ENCODE measurements at regions not wholly inside any gene's neighbourhood (a gene's known extent, or its start where the extent isn't known, plus 50 kb on each side); places are given as distances from the start of the nearest gene placed in this dataset.
"Not testable (repeated sequence)": the region's sequence is repeated elsewhere in the genome, so short reads cannot be mapped to it uniquely, and the experiment has no call there.

DNA sequence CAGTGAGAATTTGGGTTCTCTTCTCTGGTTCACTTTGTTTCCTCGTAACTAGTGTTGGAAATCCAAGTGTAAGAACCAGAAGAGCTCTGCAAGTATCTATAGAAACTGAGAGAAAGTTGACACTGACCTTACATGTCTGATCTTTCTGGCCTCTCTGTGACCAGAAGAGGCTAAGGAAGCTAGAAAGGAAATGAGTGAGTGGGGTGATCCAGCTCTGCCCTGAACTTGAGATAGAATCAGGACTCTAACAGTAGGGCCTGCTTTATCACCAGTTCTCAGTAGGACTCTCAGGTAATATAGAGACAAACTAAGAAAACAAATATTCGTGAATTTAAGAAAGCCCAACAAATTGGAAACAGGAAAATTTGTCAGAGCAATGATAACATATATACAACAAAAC lies 441.2 kb upstream of the ZNF804A start:
- 43 to 44% methylated on average over 2 of the region's 2 CpGs for WGBS, 2 experiments (ENCODE audit: low coverage in 1 of 2, low lambda C conversion rate in 2 of 2, missing lambda C conversion rate in 2 of 2)

DNA sequence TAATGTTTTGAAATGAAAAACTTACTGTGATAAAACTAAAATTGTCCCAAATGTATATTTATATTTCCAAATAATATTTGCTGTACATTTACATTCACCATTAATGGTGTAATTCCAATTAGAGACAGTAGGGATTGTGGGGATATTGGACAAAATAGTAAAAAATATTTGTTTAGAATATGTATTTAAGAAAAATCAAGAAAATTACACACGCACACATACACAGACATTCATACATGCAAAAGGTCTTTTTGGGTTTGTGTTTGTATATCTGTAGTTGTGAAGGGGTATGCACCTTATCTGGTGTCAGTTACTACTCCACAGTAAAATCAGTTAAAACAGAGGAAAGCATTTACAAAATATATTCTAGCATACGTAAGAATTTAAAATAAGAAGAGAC lies 435.9 kb upstream of the ZNF804A start:
- no peaks in the 10 kb centered on the region for H3F3A ChIP-seq (ENCODE audit: insufficient read depth)
- H3K36me3 ChIP-seq (ENCODE audit: low read depth): no peaks in the 10 kb centered on the region
- WGBS, 2 experiments (ENCODE audit: low coverage in 1 of 2, low lambda C conversion rate in 2 of 2, missing lambda C conversion rate in 2 of 2): 19 to 30% methylated on average over 2 of the region's 2 CpGs
- H3K4me3 ChIP-seq: no peak overlapping the region
- H4K20me1 ChIP-seq (ENCODE audit: insufficient read depth): no peaks in the 10 kb centered on the region
- in situ Hi-C loops (cut with MboI): no loop called here
- no peaks in the 10 kb centered on the region for H3K9me2 ChIP-seq (ENCODE audit: insufficient read depth)
- no peak overlapping the region for H3K9ac ChIP-seq
- DNase-seq: no peak
- no peak overlapping the region for H3K27ac ChIP-seq
- TF ChIP-seq EZH2phosphoT487 (IDR thresholded peaks at IDR 0.05; ENCODE audit: insufficient read depth, low read depth): no peak
- no peak for TF ChIP-seq EZH2 (IDR thresholded peaks at IDR 0.05; ENCODE audit: insufficient read depth, poor library complexity, severe bottlenecking)
- no peaks in the 10 kb centered on the region for H3K9me3 ChIP-seq (ENCODE audit: low read depth)
- H3K4me2 ChIP-seq (ENCODE audit: unreplicated experiment): no peak overlapping the region
- H3K4me1 ChIP-seq (ENCODE audit: insufficient read depth): no peaks in the 10 kb centered on the region
- H2AFZ ChIP-seq: no peak overlapping the region
- H3K27me3 ChIP-seq (replicated peaks; ENCODE audit: insufficient read depth): no peaks in the 10 kb centered on the region
- no peaks in the 10 kb centered on the region for H3K79me2 ChIP-seq (ENCODE audit: insufficient read depth)

More for the DNA sequence above, 441.2 kb upstream of the ZNF804A start:
- H3K4me1 ChIP-seq (ENCODE audit: insufficient read depth): 0 out of 2 replicates have a peak, but pooled peaks cover 4% of the 10 kb centered on the region
- H3K36me3 ChIP-seq (ENCODE audit: low read depth): no peaks in the 10 kb centered on the region
- no peak overlapping the region for H3K27ac ChIP-seq
- DNase-seq: no peak
- no peaks in the 10 kb centered on the region for H3K79me2 ChIP-seq (ENCODE audit: insufficient read depth)
- no peaks in the 10 kb centered on the region for H3K9me3 ChIP-seq (ENCODE audit: low read depth)
- no peak overlapping the region for H3K4me2 ChIP-seq (ENCODE audit: unreplicated experiment)
- no peaks in the 10 kb centered on the region for H4K20me1 ChIP-seq (ENCODE audit: insufficient read depth)
- no peak overlapping the region for H2AFZ ChIP-seq
- no peaks in the 10 kb centered on the region for H3K9me2 ChIP-seq (ENCODE audit: insufficient read depth)
- H3F3A ChIP-seq (ENCODE audit: insufficient read depth): no peaks in the 10 kb centered on the region
- no peaks in the 10 kb centered on the region for H3K27me3 ChIP-seq (replicated peaks; ENCODE audit: insufficient read depth)
- in situ Hi-C loops (cut with MboI): no loop called here
- H3K9ac ChIP-seq: no peak overlapping the region
- no peak overlapping the region for H3K4me3 ChIP-seq
- TF ChIP-seq EZH2phosphoT487 (IDR thresholded peaks at IDR 0.05; ENCODE audit: insufficient read depth, low read depth) (no peak), EZH2 (IDR thresholded peaks at IDR 0.05; ENCODE audit: insufficient read depth, poor library complexity, severe bottlenecking) (no peak)

GRCh38 chr2:184168823-184169222 lies 429.5 kb upstream of the ZNF804A start:
- H3K27me3 ChIP-seq (replicated peaks; ENCODE audit: insufficient read depth); H3K4me1 ChIP-seq (ENCODE audit: insufficient read depth); H2AFZ ChIP-seq; H3K9me2 ChIP-seq (ENCODE audit: insufficient read depth); H3K79me2 ChIP-seq (ENCODE audit: insufficient read depth); DNase-seq; H3K4me2 ChIP-seq (ENCODE audit: unreplicated experiment); H3F3A ChIP-seq (ENCODE audit: insufficient read depth); H3K9me3 ChIP-seq (ENCODE audit: low read depth); H3K4me3 ChIP-seq; H3K9ac ChIP-seq; in situ Hi-C loops (cut with MboI); H3K27ac ChIP-seq; H3K36me3 ChIP-seq (ENCODE audit: low read depth); H4K20me1 ChIP-seq (ENCODE audit: insufficient read depth): not testable (repeated sequence)
- 45 to 46% methylated on average over 5 of the region's 5 CpGs for WGBS, 2 experiments (ENCODE audit: low coverage in 1 of 2, low lambda C conversion rate in 2 of 2, missing lambda C conversion rate in 2 of 2)

DNA sequence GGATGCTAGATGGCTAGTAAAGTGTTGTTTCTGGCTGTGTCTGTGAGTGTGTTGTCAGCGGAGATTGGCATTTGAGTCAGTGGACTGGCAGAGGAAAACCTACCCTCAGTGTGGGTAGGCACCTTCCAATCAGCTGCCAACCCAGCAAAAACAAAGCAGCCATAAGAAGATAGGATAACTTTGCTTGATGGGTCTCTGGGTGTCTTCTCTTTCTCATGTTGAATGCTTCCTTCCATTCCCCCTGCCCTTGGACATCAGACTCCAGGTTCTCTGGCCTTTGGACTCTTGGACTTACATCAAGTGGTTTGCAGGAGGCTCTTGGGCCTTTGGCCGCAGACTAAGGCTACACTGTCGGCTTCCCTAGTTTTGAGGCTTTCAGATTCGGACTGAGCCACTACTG lies 429.0 kb upstream of the ZNF804A start:
- Histone ChIP-seq H3K4me1 (ENCODE audit: insufficient read depth) (no peaks in the 10 kb centered on the region), H3K4me2 (ENCODE audit: unreplicated experiment) (no peak overlapping the region), H3K27ac (no peak overlapping the region), H3K36me3 (ENCODE audit: low read depth) (no peaks in the 10 kb centered on the region), H2AFZ (no peak overlapping the region), H3K9me2 (ENCODE audit: insufficient read depth) (no peaks in the 10 kb centered on the region), H3K79me2 (ENCODE audit: insufficient read depth) (no peaks in the 10 kb centered on the region), H3K27me3 (replicated peaks; ENCODE audit: insufficient read depth) (no peaks in the 10 kb centered on the region), H3F3A (ENCODE audit: insufficient read depth) (no peaks in the 10 kb centered on the region), H3K9ac (no peak overlapping the region), H3K4me3 (no peak overlapping the region), H3K9me3 (ENCODE audit: low read depth) (no peaks in the 10 kb centered on the region), H4K20me1 (ENCODE audit: insufficient read depth) (no peaks in the 10 kb centered on the region)
- in situ Hi-C loops (cut with MboI): no loop called here
- no peak for DNase-seq
- TF ChIP-seq EZH2phosphoT487 (IDR thresholded peaks at IDR 0.05; ENCODE audit: insufficient read depth, low read depth) (no peak), EZH2 (IDR thresholded peaks at IDR 0.05; ENCODE audit: insufficient read depth, poor library complexity, severe bottlenecking) (no peak)
- 21 to 32% methylated on average over 4 of the region's 4 CpGs for WGBS, 2 experiments (ENCODE audit: low coverage in 1 of 2, low lambda C conversion rate in 2 of 2, missing lambda C conversion rate in 2 of 2)

DNA sequence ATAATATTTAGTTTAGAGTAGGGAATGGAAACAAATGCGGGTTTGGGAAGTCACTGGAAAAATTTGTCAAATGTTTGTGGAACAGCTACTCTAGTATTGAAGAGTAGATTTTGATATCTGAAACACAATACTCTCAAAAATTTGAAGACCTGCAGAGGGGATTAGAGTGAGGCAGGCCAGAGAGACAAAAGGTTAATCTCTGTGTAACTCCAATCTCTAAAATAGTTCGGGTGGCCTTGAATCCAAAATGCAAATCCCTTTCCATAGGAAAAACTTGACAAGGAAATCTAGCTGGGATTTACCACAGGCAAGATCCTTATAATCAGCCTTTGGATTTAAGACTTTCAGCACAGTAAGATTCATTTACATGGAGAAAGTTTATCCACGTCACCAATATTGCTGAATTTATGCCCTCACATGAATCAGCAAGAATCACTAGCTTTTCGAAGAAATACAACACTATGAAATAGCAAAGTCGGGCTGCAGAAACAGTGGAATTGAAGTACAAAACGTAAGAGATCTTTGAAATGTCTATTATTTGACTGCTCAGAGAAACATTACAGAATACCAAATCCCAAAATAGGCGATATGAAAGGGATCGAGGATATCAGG lies 423.7 kb upstream of the ZNF804A start:
- TF ChIP-seq EZH2phosphoT487 (IDR thresholded peaks at IDR 0.05; ENCODE audit: insufficient read depth, low read depth): no peak
- TF ChIP-seq EZH2 (IDR thresholded peaks at IDR 0.05; ENCODE audit: insufficient read depth, poor library complexity, severe bottlenecking): no peak
- 26 to 30% methylated on average over 8 of the region's 8 CpGs for WGBS, 2 experiments (ENCODE audit: low coverage in 1 of 2, low lambda C conversion rate in 2 of 2, missing lambda C conversion rate in 2 of 2)

More for the DNA sequence above, 423.7 kb upstream of the ZNF804A start:
- in situ Hi-C loops (cut with MboI): no loop called here
- Histone ChIP-seq H3K9me2 (ENCODE audit: insufficient read depth) (no peaks in the 10 kb centered on the region), H3K9me3 (ENCODE audit: low read depth) (no peaks in the 10 kb centered on the region), H2AFZ (no peak overlapping the region; the same call in 1 of the 2 replicates), H3K79me2 (ENCODE audit: insufficient read depth) (no peaks in the 10 kb centered on the region), H3K4me3 (no peak overlapping the region), H3K27ac (no peak overlapping the region), H3K36me3 (ENCODE audit: low read depth) (no peaks in the 10 kb centered on the region), H3K9ac (no peak overlapping the region), H3K4me1 (ENCODE audit: insufficient read depth) (no peaks in the 10 kb centered on the region), H3K4me2 (ENCODE audit: unreplicated experiment) (no peak overlapping the region), H3K27me3 (replicated peaks; ENCODE audit: insufficient read depth) (no peaks in the 10 kb centered on the region), H4K20me1 (ENCODE audit: insufficient read depth) (no peaks in the 10 kb centered on the region), H3F3A (ENCODE audit: insufficient read depth) (no peaks in the 10 kb centered on the region)
- no peak for DNase-seq

Measured in GM23248 (cell line).